OCI-LY1 (cell line): ENCODE measurements at regions not wholly inside any gene's neighbourhood (a gene's known extent, or its start where the extent isn't known, plus 50 kb on each side); places are given as distances from the start of the nearest gene placed in this dataset.

Source experiments
- H2AFZ ChIP-seq: fragments of 200-600 bp; sonication (generic), shearing (Covaris generic); 2 replicates; pipeline ENCODE4 v1.6.0; 2014; ENCODE audit warnings: antibody characterized with exemption, mild to moderate bottlenecking, low read length
- H3F3A ChIP-seq: fragments of 200-600 bp; sonication (generic), shearing (Covaris generic); 2 replicates; pipeline ENCODE4 v1.6.0; 2014; ENCODE audit warnings: mild to moderate bottlenecking, antibody characterized with exemption, low read length, moderate library complexity; ENCODE audit not compliant: insufficient read depth
- H3K27ac ChIP-seq: fragments of 200-600 bp; sonication (generic); 2 replicates; pipeline ENCODE4 v1.5.1; 2014; ENCODE audit warnings: low read length, mixed run types, mild to moderate bottlenecking, low read depth; ENCODE audit not compliant: poor library complexity, severe bottlenecking
- H3K27me3 ChIP-seq: fragments of 200-600 bp; sonication (generic); 2 replicates; pipeline ENCODE4 v1.6.0; 2014; ENCODE audit warnings: antibody characterized with exemption, mild to moderate bottlenecking, low read length, moderate library complexity; ENCODE audit not compliant: insufficient read depth
- H3K36me3 ChIP-seq: fragments of 200-600 bp; sonication (generic); 2 replicates; pipeline ENCODE4 v1.6.1; 2014; ENCODE audit warnings: mild to moderate bottlenecking, antibody characterized with exemption, low read length, moderate library complexity, mixed read lengths; ENCODE audit not compliant: insufficient read depth
- H3K4me1 ChIP-seq: fragments of 200-600 bp; sonication (generic); 2 replicates; pipeline ENCODE4 v1.5.1; 2014; ENCODE audit warnings: mild to moderate bottlenecking, low read length, moderate library complexity; ENCODE audit not compliant: insufficient read depth, severe bottlenecking
- H3K4me2 ChIP-seq: fragments of 200-600 bp; sonication (generic), shearing (Covaris generic); 2 replicates; pipeline ENCODE4 v1.6.1; 2014; ENCODE audit warnings: low read length
- H3K4me3 ChIP-seq: fragments of 200-600 bp; sonication (generic); 2 replicates; pipeline ENCODE4 v1.5.1; 2014; ENCODE audit warnings: low read length, low read depth, mild to moderate bottlenecking, mixed read lengths; ENCODE audit not compliant: poor library complexity, severe bottlenecking
- H3K79me2 ChIP-seq: fragments of 200-600 bp; shearing (Covaris generic); 2 replicates; pipeline ENCODE4 v1.6.1; 2016; ENCODE audit warnings: mixed run types, low read length, mixed read lengths; ENCODE audit not compliant: insufficient read depth
- H3K9ac ChIP-seq: fragments of 200-600 bp; sonication (generic), shearing (Covaris generic); 2 replicates; pipeline ENCODE4 v1.6.1; 2014; ENCODE audit warnings: mild to moderate bottlenecking, low read length, mixed read lengths
- H3K9me2 ChIP-seq: fragments of 200-600 bp; sonication (generic), shearing (Covaris generic); 2 replicates; pipeline ENCODE4 v1.6.1; 2014; ENCODE audit warnings: low read depth, mild to moderate bottlenecking, low read length, mixed read lengths
- H3K9me3 ChIP-seq: fragments of 200-600 bp; shearing (Covaris generic); 2 replicates; pipeline ENCODE4 v1.6.1; 2014; ENCODE audit warnings: low read length, mixed read lengths
- H4K20me1 ChIP-seq: fragments of 200-600 bp; sonication (generic), shearing (Covaris generic); 2 replicates; pipeline ENCODE4 v1.6.0; 2016; ENCODE audit warnings: mild to moderate bottlenecking, low read length; ENCODE audit not compliant: insufficient read depth
- CTCF ChIP-seq: fragments of 200-600 bp; sonication (generic), shearing (Covaris generic); IDR thresholded peaks from 2 replicates; pipeline ENCODE4 v1.5.1; 2017; ENCODE audit warnings: mild to moderate bottlenecking, antibody characterized with exemption, low read length, moderate library complexity, mixed read lengths
- EZH2 ChIP-seq: fragments of 200-600 bp; sonication (generic), shearing (Covaris generic); IDR thresholded peaks from 2 replicates; pipeline ENCODE4 v1.8.0; 2017; ENCODE audit warnings: borderline replicate concordance, mixed run types, mild to moderate bottlenecking, antibody characterized with exemption, low read length, moderate library complexity, mixed read lengths

GRCh38 chr17:31684901-31685300, 174.1 kb downstream of the COPRS start:
- no peaks in the 10 kb centered on the region for H3K27me3 ChIP-seq
- no peak for TF ChIP-seq EZH2
- no peak for TF ChIP-seq CTCF

GRCh38 chr17:31680126-31680525, 178.9 kb downstream of the COPRS start:
- no peaks in the 10 kb centered on the region for H3K9me2 ChIP-seq
- no peaks in the 10 kb centered on the region for H4K20me1 ChIP-seq
- H3K4me2 ChIP-seq: no peak overlapping the region
- no peaks in the 10 kb centered on the region for H3K36me3 ChIP-seq
- H3F3A ChIP-seq: no peaks in the 10 kb centered on the region
- TF ChIP-seq CTCF (no peak), EZH2 (no peak)
- H3K4me3 ChIP-seq: no peak overlapping the region
- no peaks in the 10 kb centered on the region for H3K79me2 ChIP-seq
- no peak overlapping the region for H3K27ac ChIP-seq
- H2AFZ ChIP-seq: no peak overlapping the region
- no peaks in the 10 kb centered on the region for H3K9me3 ChIP-seq
- no peaks in the 10 kb centered on the region for H3K4me1 ChIP-seq
- H3K27me3 ChIP-seq: no peaks in the 10 kb centered on the region
- H3K9ac ChIP-seq: no peak overlapping the region

More at GRCh38 chr17:31684901-31685300, 174.1 kb downstream of the COPRS start:
- Histone ChIP-seq H3K36me3 (no peaks in the 10 kb centered on the region), H4K20me1 (no peaks in the 10 kb centered on the region), H3K27ac (no peak overlapping the region), H3K9me3 (no peaks in the 10 kb centered on the region), H3K9me2 (no peaks in the 10 kb centered on the region), H3K4me3 (no peak overlapping the region), H3K9ac (no peak overlapping the region), H3K4me2 (no peak overlapping the region), H3K79me2 (no peaks in the 10 kb centered on the region), H3K4me1 (no peaks in the 10 kb centered on the region), H3F3A (no peaks in the 10 kb centered on the region), H2AFZ (no peak overlapping the region)

- no peak overlapping the region for H3K4me2 ChIP-seq
- no peaks in the 10 kb centered on the region for H3K27me3 ChIP-seq
- no peak overlapping the region for H3K4me3 ChIP-seq
- no peak overlapping the region for H3K27ac ChIP-seq
- H3K4me1 ChIP-seq: no peaks in the 10 kb centered on the region
- no peaks in the 10 kb centered on the region for H3K36me3 ChIP-seq
- H3K9ac ChIP-seq: no peak overlapping the region
- H3K9me2 ChIP-seq: no peaks in the 10 kb centered on the region
- H2AFZ ChIP-seq: no peak overlapping the region
- H3K9me3 ChIP-seq: no peaks in the 10 kb centered on the region
- H4K20me1 ChIP-seq: no peaks in the 10 kb centered on the region
- no peaks in the 10 kb centered on the region for H3K79me2 ChIP-seq
- H3F3A ChIP-seq: no peaks in the 10 kb centered on the region
- no peak for TF ChIP-seq CTCF
- TF ChIP-seq EZH2: no peak
These were observed 179.4 kb downstream of the COPRS start for GRCh38 chr17:31679667-31680066.
